Sigmoid colon (tissue), 6 donors: ENCODE measurements at regions not wholly inside any gene's neighbourhood (a gene's known extent, or its start where the extent isn't known, plus 50 kb on each side); places are given as distances from the start of the nearest gene placed in this dataset.
A peak's percentile ranks its signal among the peaks of the same experiment; 100 is the strongest.
"Not testable (repeated sequence)": the region's sequence is repeated elsewhere in the genome, so short reads cannot be mapped to it uniquely, and the experiment has no call there.

Experiments
- DNase-seq: peaks from one replicate; pipeline ENCODE4 v3.0.0-alpha.2; 2019
- H3K27ac ChIP-seq, 4 donors: fragments of 200-600 bp; sonication (generic); one replicate each; pipeline ENCODE4 v1.5.1; 2016 to 2019; ENCODE audit warnings: mild to moderate bottlenecking in 1 of 4
- H3K27me3 ChIP-seq, 3 donors: fragments of 200-600 bp; sonication (generic); one replicate each; pipeline ENCODE4 v1.5.1; 2019; ENCODE audit warnings: mild to moderate bottlenecking in 1 of 3
- H3K36me3 ChIP-seq, 4 donors: fragments of 200-600 bp; sonication (generic); one replicate each; pipeline ENCODE4 v1.5.1; 2016 to 2019
- H3K4me1 ChIP-seq, 4 donors: fragments of 200-600 bp; sonication (generic); one replicate each; pipeline ENCODE4 v1.5.1; 2017 to 2019
- H3K4me3 ChIP-seq, 4 donors: fragments of 200-600 bp; sonication (generic); one replicate each; pipeline ENCODE4 v1.5.1; 2017 to 2019; ENCODE audit warnings: mild to moderate bottlenecking in 2 of 4, moderate library complexity in 1 of 4
- H3K9me3 ChIP-seq, 4 donors: fragments of 200-600 bp in 3 of 4; sonication (generic) in 3 of 4; one replicate each; pipeline versions ENCODE4 v1.5.1 to v1.6.1; 2013 to 2019
- CTCF ChIP-seq, 4 experiments: fragments of 450-650 bp in 3 of 4; fragments of 200-600 bp in 1 of 4; IDR thresholded peaks; one replicate each; pipeline ENCODE4 v1.5.1; 2016 to 2019; ENCODE audit warnings: antibody characterized with exemption in 4 of 4, mild to moderate bottlenecking in 3 of 4, moderate library complexity in 2 of 4
- EP300 ChIP-seq, 4 donors: sonication (generic); formaldehyde crosslinking; IDR thresholded peaks; one replicate each; pipeline ENCODE4 v1.6.1; 2017; ENCODE audit warnings: antibody characterized with exemption in 4 of 4
- POLR2A ChIP-seq, 2 donors: fragments of 450-650 bp; IDR thresholded peaks; one replicate each; pipeline ENCODE4 v1.6.1; 2016; ENCODE audit warnings: antibody characterized with exemption in 2 of 2, mild to moderate bottlenecking in 2 of 2, moderate library complexity in 2 of 2
- POLR2AphosphoS5 ChIP-seq, 4 donors: sonication (generic); formaldehyde crosslinking; IDR thresholded peaks; one replicate each; pipeline ENCODE4 v1.6.1; 2017; ENCODE audit warnings: antibody characterized with exemption in 4 of 4
- WGBS, 2 donors: extraction: QIAGEN DNeasy Blood & Tissue Kit; methylation state at CpG; one replicate each; pipeline ENCODE4 v1.1.7; 2013; 5-methylcytosine and 5-hydroxymethylcytosine counted together
- intact Hi-C: fragments of 100-400 bp; cut with DNase I; formaldehyde crosslinking; loops from one replicate; pipeline ENCODE4 v1.15.1; 2023
- donor health status: healthy with polysubstance abuse.
- donor health status: healthy.

GRCh38 chr17:21770466-21771446 is 78.4 kb downstream of the KCNJ18 start:
- intact Hi-C loops, H3K27me3 ChIP-seq, H3K9me3 ChIP-seq, H3K4me1 ChIP-seq, DNase-seq, H3K36me3 ChIP-seq: not testable (repeated sequence)
- 10 to 46% methylated on average over 36 to 37 of the region's 70 CpGs for WGBS, 2 donors
- Histone ChIP-seq H3K27ac (peak overlapping the region in 2 of 4 donors; percentile 31 to 51), H3K4me3 (peak overlapping the region in 1 of 4 donors; percentile 21)

- no peak for TF ChIP-seq EP300 (IDR thresholded peaks at IDR 0.05)
- Histone ChIP-seq H3K9me3 (no peaks in the 10 kb centered on the region), H3K36me3 (no peaks in the 10 kb centered on the region), H3K27me3 (no peaks in the 10 kb centered on the region), H3K4me3 (no peak overlapping the region), H3K4me1 (no peaks in the 10 kb centered on the region), H3K27ac (no peak overlapping the region)
- no peak for DNase-seq
- intact Hi-C loops: no loop called here
- WGBS, 2 donors: 58 to 67% methylated on average over 4 of the region's 4 CpGs
Measured at GRCh38 chr17:21772321-21772720, 80.0 kb downstream of the KCNJ18 start.

- intact Hi-C loops, H3K27me3 ChIP-seq: not testable (repeated sequence)
Measured at GRCh38 chr17:21772991-21773713, 80.8 kb downstream of the KCNJ18 start.

GRCh38 chr17:21774263-21774662 is 81.9 kb downstream of the KCNJ18 start:
- no peaks in the 10 kb centered on the region for H3K36me3 ChIP-seq
- DNase-seq: no peak
- no peak overlapping the region for H3K27ac ChIP-seq
- no peaks in the 10 kb centered on the region for H3K9me3 ChIP-seq
- no peak overlapping the region for H3K4me3 ChIP-seq
- no peak for TF ChIP-seq CTCF (IDR thresholded peaks at IDR 0.05)
- TF ChIP-seq EP300 (IDR thresholded peaks at IDR 0.05): no peak
- no peak for TF ChIP-seq POLR2A (IDR thresholded peaks at IDR 0.05)
- no peak for TF ChIP-seq POLR2AphosphoS5 (IDR thresholded peaks at IDR 0.05)
- H3K4me1 ChIP-seq: no peaks in the 10 kb centered on the region
- 79 to 85% methylated on average over 7 of the region's 7 CpGs for WGBS, 2 donors
- no peaks in the 10 kb centered on the region for H3K27me3 ChIP-seq
- intact Hi-C loops: no loop called here

More at GRCh38 chr17:21772991-21773713, 80.8 kb downstream of the KCNJ18 start:
- not testable (repeated sequence) for H3K27ac ChIP-seq, H3K4me3 ChIP-seq, DNase-seq, H3K4me1 ChIP-seq, H3K9me3 ChIP-seq, H3K36me3 ChIP-seq
- 24 to 78% methylated on average over 15 of the region's 15 CpGs for WGBS, 2 donors

GRCh38 chr17:21775566-21775965 is 83.2 kb downstream of the KCNJ18 start:
- DNase-seq, H3K9me3 ChIP-seq, H3K36me3 ChIP-seq, H3K27ac ChIP-seq, intact Hi-C loops, H3K4me1 ChIP-seq, H3K4me3 ChIP-seq, H3K27me3 ChIP-seq: not testable (repeated sequence)
- 79 to 85% methylated on average over 8 of the region's 8 CpGs for WGBS, 2 donors

- H3K4me3 ChIP-seq, H3K36me3 ChIP-seq, intact Hi-C loops, H3K9me3 ChIP-seq, H3K27me3 ChIP-seq, DNase-seq, H3K27ac ChIP-seq, H3K4me1 ChIP-seq: not testable (repeated sequence)
- 85 to 95% methylated on average over 11 of the region's 12 CpGs for WGBS, 2 donors
Measured at GRCh38 chr17:21776921-21777320, 84.6 kb downstream of the KCNJ18 start.

GRCh38 chr17:21778866-21779265 is 86.5 kb downstream of the KCNJ18 start:
- H3K27ac ChIP-seq, intact Hi-C loops, H3K4me1 ChIP-seq, H3K4me3 ChIP-seq, H3K27me3 ChIP-seq, H3K9me3 ChIP-seq, DNase-seq, H3K36me3 ChIP-seq: not testable (repeated sequence)
- 78 to 86% methylated on average over 2 of the region's 2 CpGs for WGBS, 2 donors

- H3K9me3 ChIP-seq, intact Hi-C loops, H3K4me1 ChIP-seq, DNase-seq, H3K27ac ChIP-seq, H3K27me3 ChIP-seq, H3K4me3 ChIP-seq, H3K36me3 ChIP-seq: not testable (repeated sequence)
- 57 to 63% methylated on average over 6 to 7 of the region's 8 CpGs for whole genome bisulfite sequencing, 2 donors
Measured at GRCh38 chr17:21780293-21780888, 88.1 kb downstream of the KCNJ18 start.

- H3K36me3 ChIP-seq, H3K4me1 ChIP-seq, DNase-seq, H3K27ac ChIP-seq, intact Hi-C loops, H3K27me3 ChIP-seq, H3K4me3 ChIP-seq, H3K9me3 ChIP-seq: not testable (repeated sequence)
- 65 to 68% methylated on average over 5 of the region's 5 CpGs for WGBS, 2 donors
Measured at GRCh38 chr17:21780919-21781665, 88.8 kb downstream of the KCNJ18 start.

- H3K27ac ChIP-seq, H3K27me3 ChIP-seq, H3K4me1 ChIP-seq, H3K36me3 ChIP-seq, H3K4me3 ChIP-seq, intact Hi-C loops, DNase-seq, H3K9me3 ChIP-seq: not testable (repeated sequence)
- 65 to 69% methylated on average over 9 of the region's 9 CpGs for WGBS, 2 donors
Measured at GRCh38 chr17:21781666-21782024, 89.3 kb downstream of the KCNJ18 start.
